GM08714 (cell line): ENCODE measurements at regions not wholly inside any gene's neighbourhood (a gene's known extent, or its start where the extent isn't known, plus 50 kb on each side); places are given as distances from the start of the nearest gene placed in this dataset.

Source experiments
- H3K4me3 ChIP-seq: fragments of 200-500 bp; sonication (Bioruptor generic); 2 replicates; pipeline ENCODE4 v1.5.1; 2014; ENCODE audit warnings: mild to moderate bottlenecking, low read length, inconsistent platforms
- ZNF274 ChIP-seq: IDR thresholded peaks from 2 replicates; pipeline ENCODE4 v1.6.1; 2012; ENCODE audit warnings: mild to moderate bottlenecking, low read depth, low read length

GRCh38 chr20:40603057-40603651, 85.9 kb downstream of the MAFB start:
- no peak for TF ChIP-seq ZNF274

GRCh38 chr20:40602381-40602780, 86.7 kb downstream of the MAFB start:
- no peak for TF ChIP-seq ZNF274
- no peak overlapping the region for H3K4me3 ChIP-seq

More at GRCh38 chr20:40603057-40603651, 85.9 kb downstream of the MAFB start:
- H3K4me3 ChIP-seq = no peak overlapping the region

GRCh38 chr20:40600441-40601219, 88.4 kb downstream of the MAFB start:
- no peak for TF ChIP-seq ZNF274
- H3K4me3 ChIP-seq = no peak overlapping the region

GRCh38 chr20:40599987-40600386, 89.0 kb downstream of the MAFB start:
- no peak overlapping the region for H3K4me3 ChIP-seq
- no peak for TF ChIP-seq ZNF274

GRCh38 chr20:40592941-40593340, 96.1 kb downstream of the MAFB start:
- no peak for TF ChIP-seq ZNF274
- H3K4me3 ChIP-seq = no peak overlapping the region

- no peak overlapping the region for H3K4me3 ChIP-seq
- TF ChIP-seq ZNF274 = no peak
Observed at GRCh38 chr20:40591536-40591935, 97.5 kb downstream of the MAFB start.

GRCh38 chr20:40591119-40591518, 97.9 kb downstream of the MAFB start:
- no peak for TF ChIP-seq ZNF274
- H3K4me3 ChIP-seq = no peak overlapping the region

- no peak for TF ChIP-seq ZNF274
Observed at GRCh38 chr20:40589581-40589980, 99.5 kb downstream of the MAFB start.

GRCh38 chr20:40588891-40589290, 100.1 kb downstream of the MAFB start:
- no peak for TF ChIP-seq ZNF274
- no peak overlapping the region for H3K4me3 ChIP-seq

More at GRCh38 chr20:40589581-40589980, 99.5 kb downstream of the MAFB start:
- H3K4me3 ChIP-seq = no peak overlapping the region

GRCh38 chr20:40587038-40587437, 102.0 kb downstream of the MAFB start:
- H3K4me3 ChIP-seq = no peak overlapping the region
- TF ChIP-seq ZNF274 = no peak

GRCh38 chr20:40584130-40584809, 104.8 kb downstream of the MAFB start:
- no peak for TF ChIP-seq ZNF274
- no peak overlapping the region for H3K4me3 ChIP-seq

GRCh38 chr20:40583636-40584035, 105.4 kb downstream of the MAFB start:
- TF ChIP-seq ZNF274 = no peak
- no peak overlapping the region for H3K4me3 ChIP-seq

GRCh38 chr20:40583205-40583604, 105.8 kb downstream of the MAFB start:
- TF ChIP-seq ZNF274 = no peak
- no peak overlapping the region for H3K4me3 ChIP-seq

- no peak for TF ChIP-seq ZNF274
- H3K4me3 ChIP-seq = no peak overlapping the region
Observed at GRCh38 chr20:40582531-40582930, 106.5 kb downstream of the MAFB start.

- no peak overlapping the region for H3K4me3 ChIP-seq
- TF ChIP-seq ZNF274 = no peak
Observed at GRCh38 chr20:40579701-40580100, 109.3 kb downstream of the MAFB start.

GRCh38 chr20:40578961-40579360, 110.1 kb downstream of the MAFB start:
- no peak for TF ChIP-seq ZNF274
- no peak overlapping the region for H3K4me3 ChIP-seq
